SIG-M5 (cell line): ENCODE measurements at regions not wholly inside any gene's neighbourhood (a gene's known extent, or its start where the extent isn't known, plus 50 kb on each side); places are given as distances from the start of the nearest gene placed in this dataset.
"Not testable (repeated sequence)": the region's sequence is repeated elsewhere in the genome, so short reads cannot be mapped to it uniquely, and the experiment has no call there.

Experiments used
- DNase-seq: peaks from one replicate; lab custom pipeline; 2025; lab: John Stamatoyannopoulos, UW

DNA sequence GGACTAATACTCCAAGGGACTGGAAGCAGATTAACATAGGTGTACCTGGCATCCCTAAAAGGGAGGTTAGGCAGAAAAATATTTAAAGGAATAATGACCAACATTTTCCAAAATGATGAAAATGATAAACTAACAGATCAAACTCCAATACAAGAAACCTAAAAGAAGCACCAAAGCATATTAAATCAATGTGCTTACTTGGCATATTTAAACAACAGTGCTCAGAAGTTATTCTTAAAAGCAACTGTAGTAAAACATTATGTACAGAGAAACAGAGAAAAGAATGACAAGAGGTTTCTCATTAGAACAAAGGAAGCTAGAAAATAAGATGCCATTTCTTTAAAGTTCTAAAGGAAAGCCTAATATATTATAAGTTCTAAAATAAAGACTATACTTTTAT is 947.3 kb upstream of the TMEFF2 start:
- DNase-seq = no peak

GRCh38 chr2:193140895-193141294 is 946.2 kb upstream of the TMEFF2 start:
- not testable (repeated sequence) for DNase-seq

- no peak for DNase-seq
Measured at GRCh38 chr2:193124815-193125214, 930.1 kb upstream of the TMEFF2 start.

DNA sequence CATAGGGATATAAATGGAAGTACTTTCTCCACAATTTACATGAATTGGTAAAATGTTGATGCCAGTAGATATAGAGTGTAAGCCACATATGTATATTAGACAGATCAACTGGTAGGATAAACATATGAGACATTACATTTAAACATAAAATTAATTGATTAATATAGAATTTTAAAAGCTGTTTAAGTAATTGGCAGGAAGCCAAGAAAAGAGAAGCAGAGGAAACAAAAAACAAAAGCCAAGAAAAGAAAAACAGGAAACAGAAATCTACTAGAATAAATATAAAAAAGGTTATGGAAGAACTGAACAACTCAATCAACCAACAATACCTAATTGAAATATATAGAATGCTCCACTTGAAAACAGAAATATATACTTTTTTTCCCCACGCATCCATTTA is 920.1 kb upstream of the TMEFF2 start:
- DNase-seq = no peak

DNA sequence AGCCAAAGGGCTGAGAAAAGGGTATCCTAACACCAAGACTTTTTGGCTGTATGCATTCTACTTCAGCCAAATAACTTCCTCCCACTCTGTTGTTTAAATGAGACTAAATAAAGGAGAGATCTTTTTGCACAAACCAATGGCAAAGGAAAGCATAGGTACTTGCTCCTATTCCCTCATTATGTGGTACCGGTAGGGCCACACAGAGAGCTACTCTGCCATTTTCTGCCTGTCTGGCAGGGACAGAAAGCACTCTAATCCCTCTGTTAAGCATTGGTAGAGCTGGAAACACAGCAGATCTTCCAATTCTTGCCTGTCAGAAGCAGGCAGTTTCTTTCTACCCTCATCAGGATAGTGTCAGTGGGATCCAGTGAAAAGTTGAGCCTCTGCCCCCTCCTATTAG is 918.3 kb upstream of the TMEFF2 start:
- DNase-seq = no peak

DNA sequence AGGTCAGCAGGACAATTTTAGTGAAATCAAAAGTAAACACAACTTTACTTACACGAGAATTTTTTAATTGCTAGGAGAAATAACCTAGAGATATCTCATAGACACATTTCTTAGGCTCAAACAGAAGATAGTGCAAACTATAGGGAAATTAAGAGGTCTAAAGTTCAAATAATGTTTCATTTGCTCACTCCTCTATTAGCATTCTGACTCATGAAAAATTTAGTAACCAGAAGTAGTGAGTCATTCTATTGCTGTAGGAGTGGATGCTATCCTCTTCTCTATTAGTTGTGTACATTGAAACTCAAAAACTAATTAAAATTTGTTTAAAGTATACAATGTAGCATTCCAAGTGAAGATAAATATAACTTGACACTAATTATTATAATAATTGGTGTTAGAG is 908.3 kb upstream of the TMEFF2 start:
- no peak for DNase-seq

DNA sequence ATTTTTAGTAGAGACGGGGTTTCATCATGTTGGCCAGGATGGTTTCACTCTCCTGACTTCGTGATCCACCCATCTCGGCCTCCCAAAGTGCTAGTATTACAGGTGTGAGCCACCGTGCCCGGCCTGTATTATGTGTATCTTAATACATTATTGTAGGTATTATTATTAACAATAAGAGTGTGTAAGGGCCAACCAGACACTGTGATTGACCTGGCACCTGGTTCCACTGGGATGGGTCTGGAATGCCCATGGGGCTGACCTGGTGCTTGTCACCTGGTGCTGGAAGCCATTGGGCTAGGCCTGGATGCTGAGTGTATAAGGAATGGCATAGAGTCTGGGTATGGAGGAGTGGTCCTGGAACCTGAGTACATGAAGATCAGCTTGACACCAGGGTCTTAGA is 906.9 kb upstream of the TMEFF2 start:
- DNase-seq = no peak

GRCh38 chr2:193088026-193088425 is 893.3 kb upstream of the TMEFF2 start:
- DNase-seq = no peak

DNA sequence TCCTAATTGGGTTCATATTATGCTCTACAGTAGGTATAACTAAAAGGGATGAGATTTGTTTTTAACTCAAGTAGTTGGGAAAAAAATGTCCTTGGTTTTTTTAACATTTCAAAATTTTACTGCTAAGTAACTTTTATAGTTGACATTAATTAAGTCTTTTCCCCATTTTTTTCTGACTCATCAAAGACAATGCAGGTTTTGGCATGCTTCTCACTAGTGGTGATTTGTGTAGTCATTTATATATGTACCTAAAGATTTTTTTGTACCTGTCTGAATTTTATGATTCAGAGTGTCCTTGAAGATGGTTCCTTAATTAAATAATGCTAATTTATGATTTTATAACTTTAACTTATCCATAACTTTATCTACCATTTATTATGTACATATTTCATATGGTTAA is 882.3 kb upstream of the TMEFF2 start:
- DNase-seq = no peak

DNA sequence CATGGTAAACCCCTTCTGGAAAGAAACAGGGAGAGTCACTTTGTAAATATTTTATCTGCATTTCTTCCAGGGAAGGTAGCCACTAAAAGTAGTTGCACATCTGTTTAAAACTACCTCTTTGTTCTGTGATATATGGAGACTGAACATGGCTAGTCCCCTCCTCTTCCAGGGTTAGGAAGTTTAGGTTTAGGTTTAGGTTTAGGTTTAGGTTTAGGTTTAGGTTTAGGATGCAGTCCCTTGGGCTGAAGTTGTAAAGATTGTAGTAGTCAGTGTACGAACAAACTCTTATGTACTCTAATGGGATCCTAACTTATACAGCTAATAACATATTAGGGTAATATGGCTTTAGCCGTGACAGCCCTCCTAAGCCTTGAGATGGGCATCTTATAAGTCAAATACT is 880.2 kb upstream of the TMEFF2 start:
- no peak for DNase-seq

GRCh38 chr2:193072647-193073046 is 877.9 kb upstream of the TMEFF2 start:
- no peak for DNase-seq

- DNase-seq = not testable (repeated sequence)
Measured at GRCh38 chr2:193025556-193025955, 830.8 kb upstream of the TMEFF2 start.

GRCh38 chr2:193024791-193025190 is 830.1 kb upstream of the TMEFF2 start:
- no peak for DNase-seq

GRCh38 chr2:193011870-193012269 is 817.1 kb upstream of the TMEFF2 start:
- no peak for DNase-seq

DNA sequence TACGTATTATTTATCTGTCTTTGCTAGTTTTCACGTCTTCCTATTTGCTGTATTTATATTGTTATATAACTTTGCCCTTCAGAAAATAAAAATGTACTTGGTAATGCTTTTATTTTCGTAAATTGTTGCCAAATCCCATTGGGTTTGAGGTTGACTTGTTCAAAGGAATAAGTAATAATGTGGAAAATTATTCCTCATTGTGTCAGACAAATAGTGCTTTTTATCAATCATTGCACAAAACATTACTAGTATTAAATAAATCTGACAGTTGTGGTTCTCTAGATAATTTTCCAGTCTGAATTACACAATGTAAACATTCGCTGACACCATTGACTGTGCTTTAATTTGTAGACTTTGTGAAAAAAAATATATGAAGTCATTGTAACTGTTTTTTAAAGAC is 798.3 kb upstream of the TMEFF2 start:
- DNase-seq = no peak

GRCh38 chr2:192983173-192983572 is 788.4 kb upstream of the TMEFF2 start:
- no peak for DNase-seq

DNA sequence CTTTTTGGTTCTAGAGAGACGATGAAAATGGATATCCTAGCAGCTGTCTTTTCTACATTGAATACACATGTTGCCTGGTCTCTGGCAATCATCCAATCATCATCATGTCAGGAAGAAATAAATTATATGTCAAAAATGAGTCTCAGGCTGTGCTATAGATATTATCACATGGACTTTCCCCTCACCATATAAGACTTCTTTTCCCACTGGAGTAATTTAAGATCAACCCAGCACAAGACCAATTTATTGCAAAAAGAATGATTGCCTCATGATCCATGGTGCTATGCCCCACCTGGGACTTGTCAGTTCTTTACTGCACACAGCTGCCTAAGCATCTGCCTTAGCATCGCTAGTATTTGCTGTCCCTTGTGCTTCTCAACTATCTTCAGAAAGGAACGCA is 783.7 kb upstream of the TMEFF2 start:
- no peak for DNase-seq

DNA sequence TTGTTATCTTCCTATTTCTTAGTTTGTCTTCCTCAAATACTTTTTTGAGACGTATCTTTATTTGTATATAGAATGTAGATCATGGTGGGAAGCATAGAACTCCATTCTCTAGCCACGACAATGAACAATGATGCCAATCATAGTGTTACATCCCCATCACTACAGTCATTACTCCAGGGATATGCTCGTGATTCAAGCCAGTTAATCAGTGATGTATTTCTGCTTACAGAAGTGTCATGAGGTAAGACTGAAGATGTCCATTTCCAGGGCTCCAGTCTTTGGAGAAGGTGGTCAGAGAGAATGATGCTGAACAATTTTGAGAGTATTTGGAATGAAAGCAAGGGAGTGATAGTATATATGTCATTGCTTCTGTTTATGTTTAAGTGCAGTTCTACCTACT is 777.2 kb upstream of the TMEFF2 start:
- DNase-seq = no peak

- no peak for DNase-seq
Measured at GRCh38 chr2:192969055-192969454, 774.3 kb upstream of the TMEFF2 start.

GRCh38 chr2:192960945-192961344 is 766.2 kb upstream of the TMEFF2 start:
- no peak for DNase-seq

DNA sequence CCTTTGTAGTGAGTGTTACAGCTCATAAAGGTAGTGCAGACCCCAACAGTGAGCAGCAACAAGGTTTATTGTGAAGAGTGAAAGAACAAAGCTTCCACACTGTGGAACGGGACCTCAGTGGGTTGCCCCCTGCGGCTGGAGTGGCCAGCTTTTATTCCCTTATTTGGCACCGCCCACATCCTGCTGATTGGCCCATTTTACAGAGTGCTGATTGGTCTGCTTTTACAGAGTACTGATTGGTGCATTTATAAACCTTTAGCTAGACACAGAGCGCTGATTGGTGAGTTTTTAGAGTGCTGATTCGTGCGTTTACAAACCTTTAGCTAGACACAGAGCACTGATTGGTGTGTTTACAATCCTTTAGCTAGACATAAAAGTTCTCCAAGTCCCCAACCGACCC is 763.9 kb upstream of the TMEFF2 start:
- DNase-seq = not testable (repeated sequence)

- no peak for DNase-seq
Measured at GRCh38 chr2:192957425-192957824, 762.7 kb upstream of the TMEFF2 start.

- no peak for DNase-seq
Measured at GRCh38 chr2:192953116-192953515, 758.4 kb upstream of the TMEFF2 start.

DNA sequence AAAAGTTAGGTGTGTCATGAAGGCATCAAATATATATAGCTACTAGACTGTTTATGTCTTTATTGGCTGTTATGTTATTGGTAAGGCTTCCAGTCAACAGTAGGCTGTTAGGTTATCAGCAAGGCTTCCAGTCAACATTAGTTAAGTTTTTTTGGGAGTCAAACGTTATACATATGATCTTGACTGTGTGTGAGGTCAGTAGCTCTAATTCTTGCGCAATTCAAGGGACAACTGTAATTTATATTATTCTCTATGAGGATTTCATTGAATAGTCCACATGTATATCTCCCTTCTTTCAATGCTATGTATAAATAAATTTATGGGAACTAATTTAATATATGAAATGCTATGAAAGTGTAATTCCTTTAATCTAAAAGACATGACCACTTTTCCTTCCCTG is 757.5 kb upstream of the TMEFF2 start:
- DNase-seq = no peak

GRCh38 chr2:192948316-192948715 is 753.6 kb upstream of the TMEFF2 start:
- DNase-seq = no peak
